ENCODE measurements at regions not wholly inside any gene's neighbourhood (a gene's known extent, or its start where the extent isn't known, plus 50 kb on each side); places are given as distances from the start of the nearest gene placed in this dataset.
"Not testable (repeated sequence)": the region's sequence is repeated elsewhere in the genome, so short reads cannot be mapped to it uniquely, and the experiment has no call there.

- H3K4me3 ChIP-seq (ENCODE audit: low read depth, low read length): no peak overlapping the region
- no peak for TF ChIP-seq CTCF (IDR thresholded peaks at IDR 0.05; ENCODE audit: insufficient read depth, low read depth, low read length, missing control alignments)
- no peak for DNase-seq (ENCODE audit: low read depth)
Observed at GRCh38 chr16:16578701-16579100, 199.8 kb downstream of the NPIPA7 start.

- peak; percentile 7 for DNase-seq (ENCODE audit: low read depth)
- H3K4me3 ChIP-seq (ENCODE audit: low read depth, low read length): not testable (repeated sequence)
Observed at GRCh38 chr16:16582916-16583315, 204.0 kb downstream of the NPIPA7 start.

- not testable (repeated sequence) for H3K4me3 ChIP-seq (ENCODE audit: low read depth, low read length)
- peak; percentile 26 for DNase-seq (ENCODE audit: low read depth)
Observed at GRCh38 chr16:16586073-16586651, 207.2 kb downstream of the NPIPA7 start.

GRCh38 chr16:16586969-16587368 lies 208.0 kb downstream of the NPIPA7 start:
- DNase-seq (ENCODE audit: low read depth); H3K4me3 ChIP-seq (ENCODE audit: low read depth, low read length): not testable (repeated sequence)

GRCh38 chr16:16588436-16588835 lies 209.5 kb downstream of the NPIPA7 start:
- not testable (repeated sequence) for H3K4me3 ChIP-seq (ENCODE audit: low read depth, low read length); DNase-seq (ENCODE audit: low read depth)

- not testable (repeated sequence) for H3K4me3 ChIP-seq (ENCODE audit: low read depth, low read length); DNase-seq (ENCODE audit: low read depth)
Observed at GRCh38 chr16:16590654-16591318, 211.8 kb downstream of the NPIPA7 start.

- not testable (repeated sequence) for H3K4me3 ChIP-seq (ENCODE audit: low read depth, low read length)
- peak; percentile 18 for DNase-seq (ENCODE audit: low read depth)
- peak; percentile 42 for TF ChIP-seq CTCF (IDR thresholded peaks at IDR 0.05; ENCODE audit: insufficient read depth, low read depth, low read length, missing control alignments)
Observed at GRCh38 chr16:16593156-16593863, 214.4 kb downstream of the NPIPA7 start.

GRCh38 chr16:16595029-16595718 lies 216.2 kb downstream of the NPIPA7 start:
- not testable (repeated sequence) for H3K4me3 ChIP-seq (ENCODE audit: low read depth, low read length); DNase-seq (ENCODE audit: low read depth)

GRCh38 chr16:16601239-16601638 lies 222.3 kb downstream of the NPIPA7 start:
- H3K4me3 ChIP-seq (ENCODE audit: low read depth, low read length); DNase-seq (ENCODE audit: low read depth): not testable (repeated sequence)

- DNase-seq (ENCODE audit: low read depth); H3K4me3 ChIP-seq (ENCODE audit: low read depth, low read length): not testable (repeated sequence)
Observed at GRCh38 chr16:16607401-16608082, 228.6 kb downstream of the NPIPA7 start.

- H3K4me3 ChIP-seq (ENCODE audit: low read depth, low read length); DNase-seq (ENCODE audit: low read depth): not testable (repeated sequence)
Observed at GRCh38 chr16:16609627-16610026, 230.7 kb downstream of the NPIPA7 start.

GRCh38 chr16:16610389-16610967 lies 231.5 kb downstream of the NPIPA7 start:
- H3K4me3 ChIP-seq (ENCODE audit: low read depth, low read length): not testable (repeated sequence)

GRCh38 chr16:16613212-16613611 lies 234.3 kb downstream of the NPIPA7 start:
- DNase-seq (ENCODE audit: low read depth); H3K4me3 ChIP-seq (ENCODE audit: low read depth, low read length): not testable (repeated sequence)

More at GRCh38 chr16:16610389-16610967, 231.5 kb downstream of the NPIPA7 start:
- not testable (repeated sequence) for DNase-seq (ENCODE audit: low read depth)

GRCh38 chr16:16614484-16614883 lies 235.5 kb downstream of the NPIPA7 start:
- not testable (repeated sequence) for H3K4me3 ChIP-seq (ENCODE audit: low read depth, low read length); DNase-seq (ENCODE audit: low read depth)

GRCh38 chr16:16618963-16619465 lies 240.1 kb downstream of the NPIPA7 start:
- DNase-seq (ENCODE audit: low read depth); H3K4me3 ChIP-seq (ENCODE audit: low read depth, low read length): not testable (repeated sequence)

All from GM12865 (cell line).